NT2/D1 (cell line): ENCODE measurements at regions not wholly inside any gene's neighbourhood (a gene's known extent, or its start where the extent isn't known, plus 50 kb on each side); places are given as distances from the start of the nearest gene placed in this dataset.

Experiments used
- DNase-seq: peaks from one replicate; pipeline ENCODE4 v3.0.0-alpha.2; 2011; ENCODE audit warnings: low read depth, low spot score
- H3K27me3 ChIP-seq: 2 replicates; pipeline ENCODE4 v1.6.0; 2011; ENCODE audit warnings: mild to moderate bottlenecking; ENCODE audit not compliant: insufficient read length, insufficient read depth
- H3K36me3 ChIP-seq: 2 replicates; pipeline ENCODE4 v1.6.1; 2011; ENCODE audit warnings: mild to moderate bottlenecking, low read length, mixed read lengths; ENCODE audit not compliant: insufficient read depth, insufficient read length
- H3K4me1 ChIP-seq: 2 replicates; pipeline ENCODE4 v1.5.1; 2011; ENCODE audit not compliant: insufficient read depth, insufficient read length
- H3K4me3 ChIP-seq: 2 replicates; pipeline ENCODE4 v1.5.1; 2011; ENCODE audit warnings: low read depth; ENCODE audit not compliant: insufficient read length
- H3K9ac ChIP-seq: 2 replicates; pipeline ENCODE4 v1.6.0; 2011; ENCODE audit warnings: low read depth; ENCODE audit not compliant: insufficient read length
- H3K9me3 ChIP-seq: 2 replicates; pipeline ENCODE4 v1.5.1; 2011; ENCODE audit warnings: mild to moderate bottlenecking, low read length; ENCODE audit not compliant: insufficient read depth
- SUZ12 ChIP-seq: IDR thresholded peaks from 2 replicates; pipeline ENCODE4 v1.6.1; 2011; ENCODE audit not compliant: insufficient read length, insufficient read depth; ENCODE audit errors: extremely low read depth
- YY1 ChIP-seq: IDR thresholded peaks from 2 replicates; pipeline ENCODE4 v1.6.1; 2011; ENCODE audit not compliant: insufficient read length, insufficient read depth
- ZNF274 ChIP-seq: IDR thresholded peaks from 2 replicates; pipeline ENCODE4 v1.6.1; 2011; ENCODE audit warnings: mild to moderate bottlenecking, low read depth, low read length

- DNase-seq, result no peak
- no peak for TF ChIP-seq YY1
- TF ChIP-seq ZNF274, result no peak
- TF ChIP-seq SUZ12, result no peak
- Histone ChIP-seq H3K9me3 (peaks cover 12% of the 10 kb centered on the region), H3K36me3 (no peaks in the 10 kb centered on the region), H3K4me3 (no peak overlapping the region), H3K4me1 (peaks cover 2% of the 10 kb centered on the region), H3K27me3 (peaks cover 4% of the 10 kb centered on the region), H3K9ac (no peak overlapping the region)
Observed at GRCh38 chr12:113634982-113635381, 163.3 kb upstream of the LHX5 start.

GRCh38 chr12:113634474-113634873 lies 162.8 kb upstream of the LHX5 start:
- H3K27me3 ChIP-seq, result peaks cover 4% of the 10 kb centered on the region
- H3K9me3 ChIP-seq, result peaks cover 15% of the 10 kb centered on the region
- DNase-seq, result no peak
- H3K9ac ChIP-seq, result no peak overlapping the region
- TF ChIP-seq ZNF274 (no peak), YY1 (no peak), SUZ12 (no peak)
- peaks cover 2% of the 10 kb centered on the region for H3K4me1 ChIP-seq
- H3K36me3 ChIP-seq, result no peaks in the 10 kb centered on the region
- no peak overlapping the region for H3K4me3 ChIP-seq

- Histone ChIP-seq H3K4me3 (no peak overlapping the region), H3K9ac (no peak overlapping the region), H3K9me3 (peaks cover 15% of the 10 kb centered on the region), H3K27me3 (no peaks in the 10 kb centered on the region), H3K4me1 (peaks cover 2% of the 10 kb centered on the region), H3K36me3 (no peaks in the 10 kb centered on the region)
- no peak for TF ChIP-seq ZNF274
- no peak for TF ChIP-seq SUZ12
- no peak for TF ChIP-seq YY1
- DNase-seq, result no peak
Observed at GRCh38 chr12:113633678-113634332, 162.1 kb upstream of the LHX5 start.

- no peaks in the 10 kb centered on the region for H3K36me3 ChIP-seq
- DNase-seq, result no peak
- H3K9me3 ChIP-seq, result peaks cover 39% of the 10 kb centered on the region
- H3K9ac ChIP-seq, result no peak overlapping the region
- no peaks in the 10 kb centered on the region for H3K27me3 ChIP-seq
- no peak overlapping the region for H3K4me3 ChIP-seq
- peaks cover 2% of the 10 kb centered on the region for H3K4me1 ChIP-seq
- TF ChIP-seq ZNF274 (no peak), YY1 (no peak), SUZ12 (no peak)
Observed at GRCh38 chr12:113630625-113631024, 159.0 kb upstream of the LHX5 start.

- peaks cover 9% of the 10 kb centered on the region for H3K4me1 ChIP-seq
- TF ChIP-seq YY1, result no peak
- H3K9ac ChIP-seq, result no peak overlapping the region
- peaks cover 42% of the 10 kb centered on the region for H3K9me3 ChIP-seq
- H3K27me3 ChIP-seq, result no peaks in the 10 kb centered on the region
- no peak overlapping the region for H3K4me3 ChIP-seq
- no peaks in the 10 kb centered on the region for H3K36me3 ChIP-seq
- no peak for DNase-seq
Observed at GRCh38 chr12:113625499-113625898, 153.8 kb upstream of the LHX5 start.

- Histone ChIP-seq H3K9me3 (peaks cover 28% of the 10 kb centered on the region), H3K4me1 (peaks cover 11% of the 10 kb centered on the region), H3K27me3 (no peaks in the 10 kb centered on the region), H3K9ac (no peak overlapping the region), H3K36me3 (no peaks in the 10 kb centered on the region), H3K4me3 (no peak overlapping the region)
- TF ChIP-seq ZNF274 (no peak), SUZ12 (no peak), YY1 (no peak)
- DNase-seq, result no peak
Observed at GRCh38 chr12:113622410-113622809, 150.7 kb upstream of the LHX5 start.

GRCh38 chr12:113620437-113620976 lies 148.8 kb upstream of the LHX5 start:
- no peak for DNase-seq
- H3K27me3 ChIP-seq, result no peaks in the 10 kb centered on the region
- no peaks in the 10 kb centered on the region for H3K36me3 ChIP-seq
- no peak for TF ChIP-seq SUZ12
- TF ChIP-seq YY1, result no peak
- TF ChIP-seq ZNF274, result no peak
- H3K9me3 ChIP-seq, result peaks cover 9% of the 10 kb centered on the region
- no peak overlapping the region for H3K9ac ChIP-seq
- H3K4me1 ChIP-seq, result peaks cover 11% of the 10 kb centered on the region
- H3K4me3 ChIP-seq, result no peak overlapping the region
